H1 (cell line): ENCODE measurements at regions not wholly inside any gene's neighbourhood (a gene's known extent, or its start where the extent isn't known, plus 50 kb on each side); places are given as distances from the start of the nearest gene placed in this dataset.

Experiments
- ATF2 ChIP-seq: IDR thresholded peaks from 2 replicates; pipeline ENCODE4 v1.6.1; 2012; ENCODE audit warnings: low read length, inconsistent platforms
- NANOG ChIP-seq: IDR thresholded peaks from 2 replicates; pipeline ENCODE4 v1.6.1; 2011; ENCODE audit warnings: low read length, low read depth, mild to moderate bottlenecking, inconsistent platforms; ENCODE audit not compliant: insufficient read depth, poor library complexity, severe bottlenecking
- SP1 ChIP-seq: IDR thresholded peaks from 2 replicates; pipeline ENCODE4 v1.6.1; 2011; ENCODE audit warnings: low read depth, low read length

GRCh38 chr18:11324510-11324909, 175.1 kb upstream of the PIEZO2 start (continued):
- no peak for TF ChIP-seq SP1
- TF ChIP-seq NANOG, result no peak
- TF ChIP-seq ATF2, result no peak
